Natural killer cell (primary cell): ENCODE measurements at regions not wholly inside any gene's neighbourhood (a gene's known extent, or its start where the extent isn't known, plus 50 kb on each side); places are given as distances from the start of the nearest gene placed in this dataset.
A peak's percentile ranks its signal among the peaks of the same experiment; 100 is the strongest.

Experiments
- ATAC-seq, 3 donors: fragments of 150-1000 bp in 2 of 3; fragments of 200-7000 bp in 1 of 3; cut with Tn5 transposase; 1 replicate in 1 of 3; 2 replicates in 2 of 3; pipeline ENCODE4 v1.10.0; 2021; ENCODE audit warnings: mild to moderate bottlenecking in 2 of 3, moderate library complexity in 2 of 3
- DNase-seq, 2 donors: peaks; one replicate each; pipeline versions ENCODE4 v3.0.0 to v3.0.0-alpha.2; 2013 to 2021; ENCODE audit warnings: mixed read lengths in 1 of 2
- H3K27ac ChIP-seq: one replicate; pipeline ENCODE4 v1.5.1; 2013; ENCODE audit warnings: mild to moderate bottlenecking, low read length
- H3K27me3 ChIP-seq: one replicate; pipeline ENCODE4 v1.6.1; 2013; ENCODE audit warnings: low read length; ENCODE audit not compliant: control insufficient read depth, insufficient read depth
- H3K36me3 ChIP-seq: one replicate; pipeline ENCODE4 v1.6.1; 2013; ENCODE audit warnings: low read length; ENCODE audit not compliant: control insufficient read depth, insufficient read depth
- H3K4me1 ChIP-seq: one replicate; pipeline ENCODE4 v1.6.1; 2013; ENCODE audit warnings: low read length; ENCODE audit not compliant: control insufficient read depth, insufficient read depth
- H3K4me3 ChIP-seq: one replicate; pipeline ENCODE4 v1.5.1; 2013; ENCODE audit warnings: low read length
- H3K9me3 ChIP-seq: one replicate; pipeline ENCODE4 v1.6.1; 2013; ENCODE audit warnings: low read length; ENCODE audit not compliant: control insufficient read depth, insufficient read depth
- H3K27ac Mint-ChIP-seq, 2 donors: one replicate each; pipeline ENCODE4 v1.8.0; 2022; ENCODE audit warnings: mild to moderate bottlenecking in 2 of 2, mixed read lengths in 2 of 2, moderate library complexity in 1 of 2
- H3K27me3 Mint-ChIP-seq, 2 donors: one replicate each; pipeline ENCODE4 v1.8.0; 2022; ENCODE audit warnings: low read depth in 2 of 2, mixed read lengths in 2 of 2
- H3K36me3 Mint-ChIP-seq: one replicate; pipeline ENCODE4 v1.8.0; 2022; ENCODE audit warnings: mixed read lengths
- H3K4me1 Mint-ChIP-seq, 2 donors: one replicate each; pipeline ENCODE4 v1.8.0; 2022; ENCODE audit warnings: mixed read lengths in 2 of 2
- H3K4me3 Mint-ChIP-seq: one replicate; pipeline ENCODE4 v1.8.0; 2022; ENCODE audit warnings: mild to moderate bottlenecking, moderate library complexity, mixed read lengths
- H3K9me3 Mint-ChIP-seq, 2 donors: one replicate each; pipeline ENCODE4 v1.8.0; 2022; ENCODE audit warnings: mixed read lengths in 2 of 2
- CTCF ChIP-seq: fragments of 200-600 bp; IDR thresholded peaks from one replicate; pipeline ENCODE4 v1.8.0; 2022; ENCODE audit warnings: antibody characterized with exemption
- WGBS: methylation state at CpG from one replicate; pipeline ENCODE4 v1.1.7; 2013; ENCODE audit warnings: missing lambda C conversion rate; ENCODE audit not compliant: insufficient coverage; 5-methylcytosine and 5-hydroxymethylcytosine counted together
- intact Hi-C: fragments of 100-400 bp; cut with micrococcal nuclease; formaldehyde crosslinking; loops from one replicate; pipeline ENCODE4 v1.14.2; 2022

- Histone ChIP-seq H3K4me1 (no peaks in the 10 kb centered on the region), H3K27me3 (no peaks in the 10 kb centered on the region), H3K9me3 (no peaks in the 10 kb centered on the region), H3K27ac (no peak overlapping the region), H3K36me3 (no peaks in the 10 kb centered on the region), H3K4me3 (no peak overlapping the region)
- Mint-ChIP-seq H3K9me3 (no peaks in the 10 kb centered on the region), H3K27ac (no peak overlapping the region), H3K36me3 (no peaks in the 10 kb centered on the region), H3K4me3 (no peak overlapping the region), H3K4me1 (no peaks in the 10 kb centered on the region), H3K27me3 (peaks cover 27 to 31% of the 10 kb centered on the region in 2 donors)
- intact Hi-C loops: no loop called here
- WGBS: 73% methylated on average over 15 of the region's 16 CpGs
- ATAC-seq: peak in 1 of 3 donors; percentile 38
- TF ChIP-seq CTCF: no peak
- DNase-seq: no peak
These were observed 267.8 kb upstream of the FOXF1 start for GRCh38 chr16:86242244-86243122.

- Histone ChIP-seq H3K4me1 (no peaks in the 10 kb centered on the region), H3K27ac (no peak overlapping the region), H3K27me3 (no peaks in the 10 kb centered on the region), H3K4me3 (no peak overlapping the region), H3K36me3 (no peaks in the 10 kb centered on the region), H3K9me3 (no peaks in the 10 kb centered on the region)
- Mint-ChIP-seq H3K4me3 (no peak overlapping the region), H3K9me3 (no peaks in the 10 kb centered on the region), H3K36me3 (no peaks in the 10 kb centered on the region), H3K27ac (no peak overlapping the region), H3K4me1 (no peaks in the 10 kb centered on the region), H3K27me3 (peaks cover 27 to 31% of the 10 kb centered on the region in 2 donors)
- WGBS: 77% methylated on average over 6 of the region's 6 CpGs
- TF ChIP-seq CTCF: no peak
- no peak for ATAC-seq
- no peak for DNase-seq
- intact Hi-C loops: no loop called here
These were observed 267.2 kb upstream of the FOXF1 start for GRCh38 chr16:86243123-86243473.

- H3K4me1 ChIP-seq: no peaks in the 10 kb centered on the region
- TF ChIP-seq CTCF: no peak
- Mint-ChIP-seq H3K9me3 (no peaks in the 10 kb centered on the region), H3K27ac (no peak overlapping the region), H3K4me3 (no peak overlapping the region), H3K27me3 (peaks cover 27 to 31% of the 10 kb centered on the region in 2 donors), H3K36me3 (no peaks in the 10 kb centered on the region), H3K4me1 (no peaks in the 10 kb centered on the region)
- DNase-seq: no peak
- no peaks in the 10 kb centered on the region for H3K36me3 ChIP-seq
- no peaks in the 10 kb centered on the region for H3K9me3 ChIP-seq
- 72% methylated on average over 15 of the region's 15 CpGs for WGBS
- H3K27ac ChIP-seq: no peak overlapping the region
- no peak overlapping the region for H3K4me3 ChIP-seq
- no peak for ATAC-seq
- H3K27me3 ChIP-seq: no peaks in the 10 kb centered on the region
- intact Hi-C loops: no loop called here
These were observed 266.7 kb upstream of the FOXF1 start for GRCh38 chr16:86243571-86244154.
